Limb (tissue), 2 donors: ENCODE measurements at regions not wholly inside any gene's neighbourhood (a gene's known extent, or its start where the extent isn't known, plus 50 kb on each side); places are given as distances from the start of the nearest gene placed in this dataset.
A peak's percentile ranks its signal among the peaks of the same experiment; 100 is the strongest.
"Not testable (repeated sequence)": the region's sequence is repeated elsewhere in the genome, so short reads cannot be mapped to it uniquely, and the experiment has no call there.

Experiments
- DNase-seq, 2 donors: peaks; one replicate each; pipeline ENCODE4 v3.0.0-alpha.2; 2016; ENCODE audit errors: extremely low spot score in 2 of 2

DNA sequence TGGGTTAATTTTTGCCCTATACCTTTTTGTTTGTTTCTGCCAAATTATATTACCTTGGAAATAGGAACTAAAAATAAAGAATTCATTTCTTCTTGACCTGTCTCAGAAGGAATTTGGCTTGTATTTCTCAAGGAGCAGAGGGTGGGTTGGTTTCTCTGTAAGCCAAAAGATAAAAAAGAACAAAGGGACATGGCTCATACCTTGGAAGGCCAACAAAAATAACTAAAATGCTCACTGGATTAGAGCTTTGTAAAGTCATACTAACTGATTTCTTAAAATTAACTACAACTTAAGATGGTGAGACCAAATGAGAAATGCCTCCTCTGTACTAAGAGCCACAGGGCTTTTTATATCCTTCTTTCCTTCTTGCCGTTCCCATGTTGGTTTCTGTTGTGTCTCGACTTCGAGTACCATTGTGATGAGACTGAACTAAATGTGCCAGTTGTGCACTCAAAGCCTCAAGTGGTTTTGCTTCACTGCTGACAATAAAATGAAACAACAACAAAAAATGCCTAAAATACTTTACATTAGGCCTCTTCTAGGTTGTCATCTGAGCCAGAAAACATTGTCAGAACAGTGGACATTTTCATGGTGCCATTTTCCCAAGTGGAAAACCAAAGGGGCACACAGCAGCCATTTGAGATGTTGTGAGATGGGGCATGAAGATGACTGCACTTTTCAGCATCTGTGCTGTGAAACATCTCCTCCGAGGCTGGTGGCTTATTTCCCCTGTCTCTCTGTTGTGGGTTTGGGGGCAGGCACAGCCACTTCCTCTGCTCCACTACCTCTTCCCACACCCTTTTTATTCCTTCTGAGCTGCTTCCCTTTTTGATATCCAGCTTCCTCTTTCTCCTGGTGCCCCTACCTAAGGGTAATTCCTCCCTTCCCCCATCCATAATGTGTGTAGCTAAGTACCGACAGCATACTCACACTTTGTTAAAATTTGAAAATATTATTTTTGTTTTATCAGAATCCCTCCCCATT lies 51.8 kb upstream of the AGR3 start:
- DNase-seq, result no peak

DNA sequence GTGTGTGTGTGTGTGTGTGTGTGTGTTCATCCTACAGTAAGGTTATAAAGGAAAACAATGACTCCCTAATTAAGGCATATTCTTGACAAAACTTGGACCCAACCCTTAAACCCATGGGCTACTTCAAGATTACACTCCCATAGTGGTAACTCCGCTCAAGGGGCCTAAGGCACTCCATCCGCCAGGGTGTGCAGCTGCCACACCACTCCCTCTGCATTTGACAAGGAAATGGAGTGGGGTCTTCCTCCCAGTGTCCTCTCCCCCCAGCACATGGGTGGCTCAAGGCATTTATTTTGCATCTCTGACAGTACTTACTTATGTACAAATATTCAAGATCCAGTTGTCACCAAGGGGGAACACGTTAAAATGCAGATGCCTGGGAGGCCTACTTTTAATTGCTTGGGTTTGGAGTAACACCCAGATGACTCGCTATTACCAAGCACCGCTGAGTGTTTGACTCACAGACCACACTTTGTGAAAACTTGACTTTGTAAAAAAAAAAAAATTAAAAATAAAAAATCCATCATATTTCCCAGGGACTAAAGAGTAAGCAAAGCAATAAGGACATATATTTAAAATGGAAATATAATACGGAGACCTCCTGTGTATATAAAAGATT lies 53.0 kb upstream of the AGR3 start:
- no peak for DNase-seq

DNA sequence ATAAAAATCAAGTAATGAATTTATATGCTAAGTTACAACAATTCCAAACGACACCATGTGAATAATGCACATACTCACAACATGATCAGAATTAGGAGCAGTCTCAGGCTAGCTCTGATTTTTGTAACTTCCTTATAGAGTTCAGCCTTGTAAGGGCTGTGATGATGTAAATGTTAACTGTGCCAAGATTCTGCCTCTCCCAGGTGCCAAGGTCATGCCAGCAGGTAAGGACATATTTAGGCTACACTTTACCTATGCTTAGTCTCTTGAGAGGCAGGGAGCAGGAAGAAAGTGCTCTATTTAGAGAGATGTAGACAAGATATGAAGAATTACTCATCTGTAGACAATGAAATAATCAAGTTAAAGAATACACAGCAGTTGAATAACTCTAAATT lies 53.6 kb upstream of the AGR3 start:
- no peak for DNase-seq

DNA sequence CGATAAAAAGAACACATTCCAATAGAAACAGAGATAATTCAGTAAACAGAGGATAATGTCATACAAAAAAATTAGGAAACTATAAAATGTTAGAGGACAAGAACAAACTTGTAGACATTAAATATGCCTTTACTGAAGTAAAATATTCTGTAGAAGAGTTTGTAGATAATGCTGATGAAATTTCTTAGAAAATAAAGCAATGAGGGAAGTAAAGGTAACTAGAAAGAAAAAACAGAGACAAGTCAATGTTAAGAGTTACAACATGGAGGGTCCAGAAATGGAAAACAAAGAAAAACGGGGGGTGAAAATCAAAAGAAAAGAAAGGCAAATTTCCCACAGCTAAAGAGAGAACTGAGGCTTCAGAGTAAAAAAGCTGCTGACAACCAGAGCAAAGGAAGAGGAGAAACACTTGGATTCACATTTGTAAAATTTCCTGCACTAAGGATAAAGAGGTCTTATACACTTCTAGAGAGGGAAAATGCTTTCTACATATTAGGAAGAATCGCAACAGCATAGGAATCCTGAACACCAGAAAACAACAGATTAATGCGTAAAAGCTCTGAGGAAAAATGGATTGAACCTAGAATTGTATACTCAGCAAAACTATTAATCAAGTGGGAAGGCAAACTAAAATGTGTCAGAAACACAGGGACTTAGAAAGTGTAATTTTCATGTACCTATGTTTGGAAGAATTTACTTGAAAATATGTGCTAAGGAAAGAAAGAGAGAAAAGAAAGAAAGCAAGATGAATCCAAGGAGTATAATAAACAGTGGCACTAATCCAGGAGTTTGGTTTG lies 55.0 kb upstream of the AGR3 start:
- no peak for DNase-seq

DNA sequence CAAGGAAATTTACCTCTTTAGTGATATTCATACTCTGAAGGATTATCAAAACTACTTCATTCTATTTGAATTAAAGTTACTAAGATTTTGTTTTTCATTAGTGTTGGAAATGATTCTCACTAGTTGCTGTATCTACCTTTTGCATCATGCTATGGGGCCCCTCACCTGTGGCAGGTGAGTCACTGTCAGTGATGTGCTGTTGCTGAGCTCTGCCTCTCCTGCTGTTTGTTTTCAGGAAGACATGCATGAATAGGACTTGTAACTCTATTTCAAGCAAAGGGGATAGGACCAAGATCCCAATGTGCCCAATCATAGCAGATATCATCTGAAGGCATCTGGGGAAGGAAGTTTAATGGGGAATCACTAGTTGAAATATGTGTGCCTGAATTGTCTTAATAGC lies 57.4 kb upstream of the AGR3 start:
- no peak for DNase-seq

DNA sequence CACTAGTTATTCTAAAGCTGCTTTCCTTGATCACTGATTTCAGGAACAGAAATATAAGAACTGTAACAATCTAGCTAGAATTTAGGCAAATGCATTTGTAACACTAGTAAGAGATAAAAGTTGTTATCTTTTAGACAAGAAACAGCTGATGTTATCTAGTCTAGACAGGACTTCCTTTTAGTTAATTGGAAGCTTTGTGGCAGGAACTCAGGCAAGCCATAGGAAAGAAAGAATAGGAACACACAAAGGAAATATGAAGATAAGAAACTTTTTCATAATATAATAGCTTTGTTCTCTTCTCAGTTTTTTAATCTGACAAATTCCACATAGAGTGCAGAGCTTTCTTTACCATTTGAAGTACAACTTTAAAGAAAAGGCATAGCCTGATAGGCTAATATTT lies 59.0 kb upstream of the AGR3 start:
- no peak for DNase-seq

DNA sequence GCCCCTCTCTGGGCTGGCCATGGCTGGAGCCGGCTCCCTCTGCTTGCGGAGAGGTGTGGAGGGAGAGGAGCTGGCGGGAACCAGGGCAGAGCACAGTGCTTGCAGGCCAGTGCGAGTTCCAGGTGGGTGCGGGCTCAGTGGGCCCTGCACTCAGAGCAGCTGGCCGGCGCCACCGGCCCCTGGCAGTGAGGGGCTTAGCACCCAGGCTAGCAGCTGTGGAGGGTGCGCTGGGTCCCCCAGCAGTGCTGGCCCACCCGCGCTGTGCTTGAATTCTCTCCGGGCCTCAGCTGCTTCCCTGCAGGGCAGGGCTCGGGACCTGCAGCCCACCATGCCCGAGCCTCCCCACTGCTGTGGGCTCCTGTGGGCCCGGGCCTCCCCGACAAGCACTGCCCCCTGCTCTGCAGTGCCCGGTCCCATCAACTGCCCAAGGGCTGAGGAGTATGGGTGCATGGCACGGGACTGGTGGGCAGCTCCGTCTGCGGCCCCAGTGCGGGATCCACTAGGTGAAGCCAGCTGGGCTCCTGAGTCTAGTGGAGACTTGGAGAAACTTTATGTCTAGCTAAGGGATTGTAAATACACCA lies 61.2 kb upstream of the AGR3 start:
- DNase-seq, result no peak

DNA sequence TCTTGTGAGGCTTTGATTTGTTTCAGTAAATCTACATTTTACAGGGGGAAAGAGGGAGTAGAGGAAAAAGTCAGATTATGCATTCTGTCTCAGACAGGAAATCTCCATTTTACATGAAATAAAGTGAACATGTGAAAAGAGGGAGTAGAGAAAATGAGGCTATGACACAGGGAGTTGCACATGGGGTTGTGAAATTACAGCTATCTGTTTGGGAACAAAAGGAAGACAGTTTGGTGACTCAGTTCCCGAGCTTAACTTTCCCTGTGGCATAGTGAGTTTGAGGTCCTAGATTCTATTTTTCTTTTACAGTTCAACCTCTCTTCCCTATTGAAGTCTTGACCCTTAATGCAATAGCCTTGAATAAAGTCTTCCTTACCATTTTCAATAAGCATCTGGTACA lies 63.2 kb upstream of the AGR3 start:
- no peak for DNase-seq

DNA sequence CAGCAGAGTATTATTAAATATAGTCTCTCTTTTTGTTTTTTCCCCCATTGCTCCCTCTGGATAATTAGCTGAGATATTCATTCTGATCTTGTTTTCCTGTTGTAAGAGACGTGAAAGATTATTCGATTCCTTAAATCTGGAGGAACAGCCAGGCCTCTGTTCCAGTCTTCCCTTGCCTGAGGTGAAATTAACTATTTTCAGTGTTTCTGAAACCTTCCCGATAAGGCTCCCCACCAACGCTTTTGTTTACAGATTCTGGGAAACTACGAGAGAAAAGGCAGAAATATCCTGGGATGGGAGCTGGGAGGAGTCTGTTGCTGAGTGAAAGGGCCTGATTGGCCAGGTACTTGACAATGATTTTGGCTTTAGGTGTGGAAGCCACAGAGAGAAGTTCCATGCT lies 63.6 kb upstream of the AGR3 start:
- DNase-seq, result no peak

DNA sequence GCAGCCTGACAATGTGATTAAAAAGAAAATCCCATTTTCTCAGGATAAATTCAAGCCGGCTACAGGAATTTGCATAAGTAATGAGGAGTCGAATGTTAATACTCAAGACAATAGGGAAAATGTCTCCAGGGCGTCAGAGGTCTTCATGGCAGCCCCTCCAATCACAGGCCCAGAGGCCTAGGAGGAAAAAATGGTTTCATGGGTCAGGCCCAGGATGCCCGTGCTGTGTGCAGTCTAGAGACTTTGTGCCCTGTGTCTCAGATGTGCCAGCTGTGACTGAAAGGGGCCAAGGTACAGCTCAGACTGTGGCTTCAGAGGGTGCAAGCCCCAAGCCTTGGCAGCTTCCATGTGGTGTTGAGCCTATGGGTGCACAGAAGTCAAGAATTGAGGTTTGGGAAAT lies 66.3 kb upstream of the AGR3 start:
- not testable (repeated sequence) for DNase-seq

DNA sequence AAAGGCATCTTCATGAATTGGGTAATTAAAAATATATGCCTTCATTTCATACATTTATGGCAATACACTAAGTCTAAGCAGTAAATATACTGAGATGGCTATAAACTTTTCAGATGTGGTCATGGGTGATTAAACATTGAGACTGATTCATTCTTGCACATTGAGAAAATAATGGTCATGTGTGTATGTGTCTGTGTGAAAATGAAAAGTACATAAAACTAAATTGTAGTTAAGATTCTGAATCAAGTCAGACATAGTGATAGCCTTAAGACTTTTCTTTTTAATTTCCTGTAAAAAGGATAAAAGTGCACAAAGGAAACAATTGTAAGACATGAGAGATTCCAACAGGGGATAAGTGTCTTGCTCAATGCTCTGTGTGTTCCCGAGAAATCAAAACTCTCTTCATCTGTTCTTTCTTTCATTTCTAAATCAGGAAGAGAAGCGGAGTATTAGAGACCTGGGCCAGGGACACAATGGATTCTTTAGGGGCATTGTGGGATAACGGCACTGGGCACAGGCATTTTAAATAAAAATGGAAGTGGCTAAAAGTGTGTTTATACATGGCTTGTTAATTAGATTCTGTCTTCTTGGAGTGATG lies 69.8 kb upstream of the AGR3 start:
- DNase-seq, result no peak

DNA sequence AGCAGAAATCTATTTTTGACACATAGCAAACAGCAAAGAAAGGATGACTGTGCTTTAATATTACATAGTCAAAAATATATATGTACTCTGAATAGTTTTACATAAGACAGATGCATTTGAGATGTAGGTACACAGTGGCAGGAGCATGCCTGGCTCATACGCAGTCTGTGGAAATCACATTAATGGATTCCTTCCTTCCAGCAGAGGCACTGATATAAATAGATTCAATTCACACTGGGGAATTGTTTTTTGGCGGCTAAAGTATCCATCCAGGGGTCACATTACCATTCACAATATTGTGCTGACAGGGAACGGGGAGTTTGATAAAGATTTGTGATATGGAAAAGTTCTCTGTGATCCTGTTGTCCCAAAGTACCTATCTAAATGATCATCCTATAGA lies 72.5 kb upstream of the AGR3 start:
- DNase-seq, result no peak

DNA sequence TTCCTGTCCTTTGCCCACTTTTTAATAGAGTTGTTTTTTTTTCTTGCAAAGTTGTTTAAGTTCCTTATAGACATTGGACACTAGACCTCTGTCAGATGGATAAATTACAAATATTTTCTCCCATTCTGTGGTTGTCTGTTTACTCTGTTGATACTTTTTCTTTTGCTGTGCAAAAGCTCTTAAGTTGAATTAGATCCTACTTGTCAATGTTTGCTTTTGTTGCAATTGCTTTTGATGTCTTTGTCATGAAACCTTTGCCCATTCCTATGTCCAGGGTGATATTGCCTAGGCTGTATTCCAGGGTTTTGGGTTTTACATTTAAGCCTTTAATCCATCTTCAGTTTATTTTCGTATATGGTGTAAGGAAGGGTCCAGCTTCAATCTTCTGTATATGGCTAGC lies 76.9 kb upstream of the AGR3 start:
- DNase-seq, result no peak

DNA sequence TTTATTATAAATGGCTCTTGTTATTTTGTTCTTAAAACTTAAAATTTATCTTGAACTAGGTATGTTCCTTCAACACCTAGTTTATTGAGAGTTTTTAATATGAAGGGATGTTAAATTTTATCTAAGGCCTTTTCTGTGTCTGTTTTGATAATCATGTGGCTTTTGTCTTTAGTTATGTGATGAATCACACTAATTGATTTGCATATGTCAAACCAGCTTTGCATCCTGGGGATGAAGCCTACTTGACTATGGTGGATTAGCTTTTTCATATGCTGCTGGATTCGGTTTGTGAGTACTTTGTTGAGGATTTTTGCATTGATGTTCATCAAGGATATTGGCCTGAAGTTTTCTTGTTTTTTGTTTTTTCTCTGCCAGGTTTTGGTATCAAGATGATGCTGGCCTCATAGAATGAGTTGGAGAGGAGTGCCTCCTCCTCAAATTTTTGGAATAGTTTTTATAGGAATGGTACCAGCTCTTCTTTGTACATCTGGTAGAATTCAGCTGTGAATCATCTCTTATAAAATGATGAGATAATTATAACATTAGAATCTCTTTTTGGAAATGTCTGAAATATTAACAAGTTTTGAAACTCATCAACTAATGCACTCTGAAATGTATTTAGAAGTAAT lies 78.7 kb upstream of the AGR3 start:
- no peak for DNase-seq

DNA sequence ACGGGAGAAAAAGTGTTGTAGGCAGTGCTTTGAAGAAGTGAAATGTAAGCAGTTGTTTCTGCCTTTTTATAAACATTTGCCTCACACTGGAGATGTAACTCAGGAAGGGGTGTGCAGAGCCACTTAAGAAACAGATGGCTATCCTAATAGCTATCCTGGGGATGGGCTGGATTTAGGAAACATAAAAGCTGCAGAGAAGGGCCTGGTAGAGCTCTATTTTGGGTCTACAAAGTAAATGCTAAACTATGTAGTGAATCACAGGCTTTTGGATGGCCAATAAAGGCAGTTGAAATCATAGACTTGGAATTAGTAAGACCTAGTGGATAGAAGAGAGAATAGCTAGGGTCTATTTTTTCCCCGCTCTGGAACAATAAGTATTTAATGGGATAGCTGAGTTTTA lies 79.9 kb upstream of the AGR3 start:
- DNase-seq, result peak in 1 of 2 donors; percentile 56

DNA sequence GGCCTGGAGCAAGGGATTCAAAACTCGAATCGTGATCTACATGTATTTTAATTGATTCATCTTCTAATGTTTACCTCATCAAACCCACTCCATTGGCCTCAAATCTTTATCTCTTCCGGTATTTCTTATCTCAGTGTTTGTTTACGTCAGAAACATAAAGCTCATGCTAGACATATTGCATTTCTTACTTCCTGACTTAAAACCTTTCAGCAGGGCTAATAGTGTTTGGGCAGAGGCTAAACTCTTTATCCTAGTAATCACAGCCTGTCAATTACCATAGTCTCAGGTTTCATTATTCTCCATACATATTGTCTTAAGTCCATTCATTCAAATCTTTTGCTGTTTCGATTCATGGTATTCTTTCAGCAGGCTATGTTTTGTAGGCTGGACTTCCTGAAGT lies 81.3 kb upstream of the AGR3 start:
- DNase-seq, result no peak

DNA sequence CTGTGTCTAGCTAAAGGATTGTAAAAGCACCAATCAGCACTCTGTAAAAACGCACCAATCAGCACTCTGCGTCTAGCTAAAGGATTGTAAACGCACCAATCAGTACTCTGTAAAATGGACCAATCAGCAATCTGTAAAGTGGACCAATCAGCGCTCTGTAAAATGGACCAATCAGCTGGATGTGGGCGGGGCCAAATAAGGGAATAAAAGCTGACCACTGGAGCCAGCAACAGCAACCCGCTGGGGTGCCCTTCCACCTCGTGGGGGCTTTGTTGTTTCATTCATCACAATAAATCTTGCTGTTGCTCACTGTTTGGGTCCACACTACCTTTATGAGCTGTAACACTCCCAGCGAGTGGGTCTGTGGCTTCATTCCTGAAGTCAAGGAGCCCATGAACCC lies 83.9 kb upstream of the AGR3 start:
- not testable (repeated sequence) for DNase-seq

DNA sequence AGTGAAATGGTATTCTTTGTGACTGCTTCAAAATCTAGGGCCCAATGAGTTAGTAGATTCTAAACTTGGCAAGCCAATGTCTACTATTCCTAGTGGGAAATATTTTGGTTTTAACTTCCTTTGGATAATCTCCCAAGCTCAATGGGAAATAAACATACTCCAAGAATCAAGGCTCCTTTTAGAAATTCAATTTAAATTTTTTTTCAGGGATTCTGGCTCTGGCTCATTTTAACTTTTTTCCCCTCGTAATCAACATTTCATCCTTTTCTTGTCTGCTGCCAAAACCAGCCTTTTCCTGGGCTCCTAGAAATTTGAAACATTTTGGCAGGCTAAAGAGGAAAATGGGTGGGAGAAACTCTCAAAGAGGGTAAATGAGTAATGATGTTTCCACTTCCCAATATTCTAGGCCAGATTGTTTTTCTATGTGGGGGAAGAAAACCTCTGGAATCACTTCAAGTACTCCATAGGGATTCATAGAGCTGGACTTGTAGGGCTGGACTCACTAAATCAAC lies 85.6 kb upstream of the AGR3 start:
- DNase-seq, result peak in 1 of 2 donors; percentile 51

DNA sequence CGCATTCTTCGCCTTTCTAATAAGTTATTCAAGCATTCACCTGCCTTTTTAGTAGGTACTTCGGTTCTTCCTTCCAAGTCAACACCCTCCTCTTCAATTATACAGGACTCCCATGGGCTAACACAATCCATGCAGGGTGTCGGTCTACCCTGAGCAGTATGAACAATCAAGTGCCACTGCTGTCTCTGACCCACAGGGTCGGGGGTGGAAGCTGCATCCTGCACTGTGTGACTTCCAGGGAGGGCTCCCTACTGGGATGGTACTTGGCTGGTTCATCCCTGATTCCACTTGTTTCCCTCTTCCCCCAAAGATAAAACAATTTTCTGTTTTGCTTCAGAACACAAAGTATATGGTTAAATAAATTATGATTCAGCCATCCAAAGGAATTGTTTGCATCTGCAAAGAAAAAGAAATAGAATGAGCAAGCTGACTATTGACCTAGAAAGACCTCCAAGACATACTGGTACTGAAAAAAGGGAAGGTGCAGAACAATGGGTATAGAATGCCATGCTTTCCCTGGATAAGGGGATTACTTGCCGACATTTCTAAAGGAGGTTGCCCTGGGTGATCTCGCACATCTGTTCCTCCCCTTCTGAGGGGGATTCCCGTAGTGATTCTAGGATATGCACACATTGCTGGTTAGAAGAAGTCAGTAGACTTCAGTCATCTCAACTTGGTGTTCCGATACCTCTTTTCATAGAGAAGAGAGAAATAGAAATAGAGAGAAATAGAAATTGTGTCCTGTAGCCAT lies 89.1 kb upstream of the AGR3 start:
- no peak for DNase-seq

DNA sequence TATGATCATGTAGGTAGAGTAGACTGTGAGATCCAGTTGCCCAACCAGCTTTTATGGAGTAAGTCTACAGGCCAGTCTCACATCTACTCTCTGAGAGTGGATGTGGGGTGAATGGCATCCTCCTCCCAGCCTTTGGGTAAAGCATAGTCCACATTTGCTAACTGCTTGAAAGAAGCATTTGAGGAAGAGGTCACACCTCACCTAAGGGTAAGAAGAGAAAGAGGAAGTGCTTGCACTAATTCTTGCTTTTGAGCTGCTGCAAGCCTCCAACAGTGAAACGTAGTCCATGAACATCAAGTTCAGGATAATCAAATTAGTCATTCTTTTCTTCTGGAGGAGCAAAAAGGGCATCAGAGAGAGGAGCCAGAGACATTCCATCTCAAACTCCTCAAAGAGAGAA lies 93.9 kb upstream of the AGR3 start:
- no peak for DNase-seq
